Lung (tissue), 11 donors: ENCODE measurements at regions not wholly inside any gene's neighbourhood (a gene's known extent, or its start where the extent isn't known, plus 50 kb on each side); places are given as distances from the start of the nearest gene placed in this dataset.

Experiments
- ATAC-seq: fragments of 200-7000 bp; cut with Tn5 transposase; one replicate; pipeline ENCODE4 v1.9.1; 2020; ENCODE audit warnings: moderate number of reproducible peaks; ENCODE audit not compliant: insufficient read depth, low FRiP score
- DNase-seq, 3 donors: peaks; one replicate each; pipeline ENCODE4 v3.0.0-alpha.2; 2013 to 2017
- H3K27ac ChIP-seq, 2 donors: one replicate each; pipeline ENCODE4 v1.5.1; 2013; ENCODE audit warnings: mild to moderate bottlenecking in 2 of 2, moderate library complexity in 2 of 2, control low read depth in 1 of 2, inconsistent platforms in 1 of 2, low read depth in 1 of 2, low read length in 1 of 2
- H3K27me3 ChIP-seq, 3 donors: one replicate each; pipeline ENCODE4 v1.5.1; 2013; ENCODE audit warnings: low read length in 2 of 3; ENCODE audit not compliant: control insufficient read depth in 3 of 3, insufficient read depth in 3 of 3
- H3K36me3 ChIP-seq, 4 donors: one replicate each; pipeline ENCODE4 v1.5.1; 2013; ENCODE audit warnings: low read length in 4 of 4, mild to moderate bottlenecking in 1 of 4, moderate library complexity in 1 of 4; ENCODE audit not compliant: control insufficient read depth in 4 of 4, insufficient read depth in 4 of 4
- H3K4me1 ChIP-seq, 5 donors: one replicate each; pipeline ENCODE4 v1.5.1; 2013; ENCODE audit warnings: low read length in 5 of 5, mild to moderate bottlenecking in 2 of 5, moderate library complexity in 1 of 5; ENCODE audit not compliant: control insufficient read depth in 5 of 5, insufficient read depth in 5 of 5
- H3K4me3 ChIP-seq: one replicate; pipeline ENCODE4 v1.5.1; 2013; ENCODE audit warnings: mild to moderate bottlenecking, control low read depth, moderate library complexity
- H3K9ac ChIP-seq, 2 donors: one replicate each; pipeline ENCODE4 v1.5.1; 2013; ENCODE audit warnings: low read length in 2 of 2, control low read depth in 1 of 2; ENCODE audit not compliant: insufficient read depth in 1 of 2
- H3K9me3 ChIP-seq, 4 donors: one replicate each; pipeline ENCODE4 v1.5.1; 2013; ENCODE audit warnings: low read length in 3 of 4, mild to moderate bottlenecking in 1 of 4, moderate library complexity in 1 of 4; ENCODE audit not compliant: control insufficient read depth in 4 of 4, insufficient read depth in 3 of 4
- whole genome bisulfite sequencing, 2 donors: extraction: QIAGEN DNeasy Blood & Tissue Kit; methylation state at CpG; one replicate each; pipeline ENCODE4 v1.1.7; 2013; 5-methylcytosine and 5-hydroxymethylcytosine counted together
- TF ChIP-seq, protein P1 (sequence below): IDR thresholded peaks from 2 replicates; pipeline ENCODE4 v1.5.1; 2012; ENCODE audit warnings: mild to moderate bottlenecking; ENCODE audit errors: control extremely low read depth, extremely low read depth
- donor health status: control.
- donor health status: control.
- donor health status: Bipolar disorder and iron deficiency.
- donor health status: healthy.
- donor health status: DM: yes; HTN: yes; CAD: no.

DNA sequence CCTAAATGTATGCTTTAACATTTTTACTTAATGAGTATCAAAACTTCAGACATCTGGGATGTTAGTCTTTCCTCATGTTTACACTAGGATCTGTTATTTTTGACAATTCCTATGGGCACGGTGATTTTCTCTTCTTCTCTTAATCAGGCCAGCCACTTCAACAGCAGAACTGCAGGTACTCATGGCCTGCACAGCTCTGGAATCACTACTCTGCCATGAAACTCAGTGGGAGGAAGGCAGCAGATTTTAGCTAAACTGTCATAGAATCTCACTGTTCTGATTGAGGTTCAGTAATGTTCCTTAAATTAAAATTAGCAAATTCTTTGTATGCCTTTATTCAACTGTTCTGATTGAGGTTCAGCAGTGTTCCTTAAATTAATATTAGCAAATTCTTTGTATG is 1083.0 kb downstream of the SLITRK5 start:
- no peak overlapping the region for H3K9ac ChIP-seq
- WGBS, 2 donors: 75 to 82% methylated on average over 1 of the region's 1 CpG
- no peak overlapping the region for H3K27ac ChIP-seq
- TF ChIP-seq, protein P1, sequence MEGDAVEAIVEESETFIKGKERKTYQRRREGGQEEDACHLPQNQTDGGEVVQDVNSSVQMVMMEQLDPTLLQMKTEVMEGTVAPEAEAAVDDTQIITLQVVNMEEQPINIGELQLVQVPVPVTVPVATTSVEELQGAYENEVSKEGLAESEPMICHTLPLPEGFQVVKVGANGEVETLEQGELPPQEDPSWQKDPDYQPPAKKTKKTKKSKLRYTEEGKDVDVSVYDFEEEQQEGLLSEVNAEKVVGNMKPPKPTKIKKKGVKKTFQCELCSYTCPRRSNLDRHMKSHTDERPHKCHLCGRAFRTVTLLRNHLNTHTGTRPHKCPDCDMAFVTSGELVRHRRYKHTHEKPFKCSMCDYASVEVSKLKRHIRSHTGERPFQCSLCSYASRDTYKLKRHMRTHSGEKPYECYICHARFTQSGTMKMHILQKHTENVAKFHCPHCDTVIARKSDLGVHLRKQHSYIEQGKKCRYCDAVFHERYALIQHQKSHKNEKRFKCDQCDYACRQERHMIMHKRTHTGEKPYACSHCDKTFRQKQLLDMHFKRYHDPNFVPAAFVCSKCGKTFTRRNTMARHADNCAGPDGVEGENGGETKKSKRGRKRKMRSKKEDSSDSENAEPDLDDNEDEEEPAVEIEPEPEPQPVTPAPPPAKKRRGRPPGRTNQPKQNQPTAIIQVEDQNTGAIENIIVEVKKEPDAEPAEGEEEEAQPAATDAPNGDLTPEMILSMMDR: no peak
- H3K4me1 ChIP-seq: no peaks in the 10 kb centered on the region
- no peak for ATAC-seq
- no peak for DNase-seq
- no peaks in the 10 kb centered on the region for H3K9me3 ChIP-seq
- no peaks in the 10 kb centered on the region for H3K27me3 ChIP-seq
- H3K4me3 ChIP-seq: no peak overlapping the region
- H3K36me3 ChIP-seq: no peaks in the 10 kb centered on the region

DNA sequence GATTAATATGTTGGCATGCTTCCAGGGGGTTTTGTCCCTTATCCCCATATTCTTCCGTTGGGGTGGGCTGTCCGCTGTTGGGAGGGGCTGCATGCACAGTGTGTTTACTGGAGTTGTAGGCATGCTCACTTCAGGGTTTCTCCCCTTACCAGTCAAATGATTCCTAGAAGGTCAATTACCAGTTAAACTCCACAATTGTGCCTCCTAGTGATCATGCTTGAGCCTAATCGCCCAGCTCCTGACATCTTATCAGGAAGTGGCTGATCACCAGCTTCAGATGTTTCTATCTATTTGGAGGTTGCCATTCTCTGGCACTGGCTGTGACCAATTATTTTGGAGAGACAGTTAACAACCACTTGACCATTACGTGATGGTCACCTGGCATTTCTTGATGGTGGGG is 1090.0 kb downstream of the SLITRK5 start:
- DNase-seq (no peak), ATAC-seq (no peak)
- H3K4me1 ChIP-seq: no peaks in the 10 kb centered on the region
- H3K27ac ChIP-seq: no peak overlapping the region
- H3K27me3 ChIP-seq: no peaks in the 10 kb centered on the region
- no peaks in the 10 kb centered on the region for H3K9me3 ChIP-seq
- WGBS, 2 donors: 72 to 81% methylated on average over 4 of the region's 4 CpGs
- TF ChIP-seq, protein P1: no peak
- H3K36me3 ChIP-seq: no peaks in the 10 kb centered on the region
- no peak overlapping the region for H3K4me3 ChIP-seq
- H3K9ac ChIP-seq: no peak overlapping the region

DNA sequence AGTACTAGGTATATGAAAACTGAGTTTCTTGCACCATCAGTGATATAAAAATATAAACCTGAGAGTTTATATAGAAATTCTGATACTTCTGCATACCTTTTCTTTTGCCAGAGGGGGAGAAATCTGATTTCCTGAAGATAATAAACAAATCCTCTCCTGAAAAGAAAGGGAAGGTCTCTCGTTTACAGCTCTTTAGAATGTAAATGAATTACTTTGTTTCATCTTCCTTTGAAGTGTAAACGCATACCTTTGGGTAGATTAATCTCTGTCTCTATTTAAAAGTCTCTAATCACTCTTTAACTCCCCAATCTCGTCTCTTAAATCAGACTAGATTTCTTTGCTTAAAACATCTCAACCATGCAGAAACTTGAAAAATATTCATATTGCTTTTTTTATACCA is 1092.9 kb downstream of the SLITRK5 start:
- ATAC-seq (no peak), DNase-seq (no peak)
- no peak overlapping the region for H3K4me3 ChIP-seq
- WGBS, 2 donors: 42 to 66% methylated on average over 3 of the region's 3 CpGs
- no peaks in the 10 kb centered on the region for H3K36me3 ChIP-seq
- H3K9me3 ChIP-seq: no peaks in the 10 kb centered on the region
- TF ChIP-seq, protein P1: no peak
- H3K27ac ChIP-seq: no peak overlapping the region
- no peak overlapping the region for H3K9ac ChIP-seq
- no peaks in the 10 kb centered on the region for H3K27me3 ChIP-seq
- H3K4me1 ChIP-seq: no peaks in the 10 kb centered on the region

DNA sequence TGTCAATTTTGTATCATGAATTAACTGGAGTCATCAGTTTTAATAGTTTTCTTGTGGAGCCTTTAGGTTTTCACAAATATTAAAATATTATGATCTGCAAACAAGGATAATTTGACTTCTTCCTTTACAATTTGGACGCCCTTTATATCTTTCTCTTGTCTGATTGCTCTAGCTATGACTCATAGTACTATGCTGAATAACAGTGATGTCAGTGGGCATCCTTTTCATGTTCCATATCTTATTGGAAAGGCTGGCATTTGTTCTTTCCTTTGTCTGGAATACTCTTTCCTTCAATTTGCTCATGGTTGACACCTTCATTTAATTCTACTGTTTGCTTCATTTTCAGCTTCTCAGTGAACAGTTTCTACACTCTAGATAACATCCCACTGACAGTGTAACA is 1129.3 kb downstream of the SLITRK5 start:
- H3K4me3 ChIP-seq: no peak overlapping the region
- H3K27ac ChIP-seq: no peak overlapping the region
- WGBS, 2 donors: 83 to 84% methylated on average over 1 of the region's 1 CpG
- no peak for ATAC-seq
- no peaks in the 10 kb centered on the region for H3K27me3 ChIP-seq
- no peak for DNase-seq
- no peaks in the 10 kb centered on the region for H3K36me3 ChIP-seq
- H3K9ac ChIP-seq: no peak overlapping the region
- H3K4me1 ChIP-seq: no peaks in the 10 kb centered on the region
- TF ChIP-seq, protein P1: no peak
- H3K9me3 ChIP-seq: no peaks in the 10 kb centered on the region
